ENCODE measurements at regions not wholly inside any gene's neighbourhood (a gene's known extent, or its start where the extent isn't known, plus 50 kb on each side); places are given as distances from the start of the nearest gene placed in this dataset.
"Not testable (repeated sequence)": the region's sequence is repeated elsewhere in the genome, so short reads cannot be mapped to it uniquely, and the experiment has no call there.

GRCh38 chr7:91620827-91621226 lies 259.7 kb downstream of the MTERF1 start:
- intact Hi-C loops (cut with DNase I), result no loop called here
- DNase-seq (no peak), ATAC-seq (no peak)
- H3K27me3 ChIP-seq, result no peaks in the 10 kb centered on the region
- no peaks in the 10 kb centered on the region for H3K4me1 ChIP-seq
- H3K9me3 ChIP-seq, result no peaks in the 10 kb centered on the region
- no peaks in the 10 kb centered on the region for H3K36me3 ChIP-seq
- H3K27ac ChIP-seq, result no peak overlapping the region
- no peak for TF ChIP-seq CTCF (IDR thresholded peaks at IDR 0.05)
- H3K4me3 ChIP-seq, result no peak overlapping the region

GRCh38 chr7:91627324-91627723 lies 253.2 kb downstream of the MTERF1 start:
- ATAC-seq; H3K27ac ChIP-seq; H3K36me3 ChIP-seq; H3K9me3 ChIP-seq; H3K27me3 ChIP-seq; intact Hi-C loops (cut with DNase I); H3K4me1 ChIP-seq; H3K4me3 ChIP-seq: not testable (repeated sequence)
- peak in 1 of 4 donors; percentile 67 for DNase-seq

GRCh38 chr7:91628742-91629141 lies 251.8 kb downstream of the MTERF1 start:
- Histone ChIP-seq H3K27ac (no peak overlapping the region), H3K36me3 (no peaks in the 10 kb centered on the region), H3K4me3 (no peak overlapping the region), H3K9me3 (no peaks in the 10 kb centered on the region), H3K4me1 (no peaks in the 10 kb centered on the region), H3K27me3 (no peaks in the 10 kb centered on the region)
- TF ChIP-seq CTCF (IDR thresholded peaks at IDR 0.05), result no peak
- ATAC-seq (no peak), DNase-seq (no peak)
- intact Hi-C loops (cut with DNase I), result no loop called here

GRCh38 chr7:91630581-91631380 lies 249.7 kb downstream of the MTERF1 start:
- no peak for DNase-seq
- H3K4me3 ChIP-seq, result no peak overlapping the region
- H3K9me3 ChIP-seq, result no peaks in the 10 kb centered on the region
- no peak for TF ChIP-seq CTCF (IDR thresholded peaks at IDR 0.05)
- H3K36me3 ChIP-seq, result no peaks in the 10 kb centered on the region
- ATAC-seq, result no peak
- intact Hi-C loops (cut with DNase I), result loop anchor here in 1 of 2 donors (10.0 kb wide), 2 partner anchors 366 to 546 kb away; partner anchors contain the start of gene FZD1
- no peaks in the 10 kb centered on the region for H3K27me3 ChIP-seq
- no peaks in the 10 kb centered on the region for H3K4me1 ChIP-seq
- no peak overlapping the region for H3K27ac ChIP-seq

- TF ChIP-seq CTCF (IDR thresholded peaks at IDR 0.05), result no peak
- H3K9me3 ChIP-seq, result no peaks in the 10 kb centered on the region
- no peaks in the 10 kb centered on the region for H3K27me3 ChIP-seq
- no peak overlapping the region for H3K27ac ChIP-seq
- H3K4me1 ChIP-seq, result no peaks in the 10 kb centered on the region
- intact Hi-C loops (cut with DNase I), result loop anchor here in 1 of 2 donors (10.0 kb wide), 2 partner anchors 368 to 548 kb away; partner anchors contain the start of gene FZD1
- ATAC-seq (no peak), DNase-seq (no peak)
- H3K4me3 ChIP-seq, result no peak overlapping the region
- no peaks in the 10 kb centered on the region for H3K36me3 ChIP-seq
Observed at GRCh38 chr7:91632234-91632940, 248.1 kb downstream of the MTERF1 start.
